SJSA1 (cell line): ENCODE measurements at regions not wholly inside any gene's neighbourhood (a gene's known extent, or its start where the extent isn't known, plus 50 kb on each side); places are given as distances from the start of the nearest gene placed in this dataset.

Experiments used
- DNase-seq, 2 experiments: peaks; one replicate each; pipeline ENCODE4 v3.0.0-alpha.2; 2015 to 2020; ENCODE audit warnings: low spot score in 2 of 2, low read depth in 1 of 2
- H3K27ac ChIP-seq: fragments of 250-450 bp; sonication (Bioruptor Pico); 2 replicates; pipeline ENCODE4 v1.5.1; 2020; ENCODE audit warnings: mild to moderate bottlenecking, moderate library complexity
- H3K27me3 ChIP-seq: fragments of 250-450 bp; sonication (Bioruptor Pico); replicated peaks from 2 replicates; pipeline ENCODE4 v1.5.1; 2020; ENCODE audit warnings: mild to moderate bottlenecking, moderate library complexity
- H3K36me3 ChIP-seq: fragments of 250-450 bp; sonication (Bioruptor Pico); 2 replicates; pipeline ENCODE4 v1.5.1; 2020; ENCODE audit warnings: mild to moderate bottlenecking
- H3K4me1 ChIP-seq: fragments of 250-450 bp; sonication (Bioruptor Pico); replicated peaks from 2 replicates; pipeline ENCODE4 v1.6.1; 2021; ENCODE audit warnings: mild to moderate bottlenecking
- H3K4me3 ChIP-seq: fragments of 250-450 bp; sonication (Bioruptor Pico); 2 replicates; pipeline ENCODE4 v1.5.1; 2020; ENCODE audit warnings: mild to moderate bottlenecking
- H3K9me3 ChIP-seq: fragments of 250-450 bp; sonication (Bioruptor Pico); replicated peaks from 2 replicates; pipeline ENCODE4 v1.5.1; 2020; ENCODE audit warnings: mild to moderate bottlenecking

DNA sequence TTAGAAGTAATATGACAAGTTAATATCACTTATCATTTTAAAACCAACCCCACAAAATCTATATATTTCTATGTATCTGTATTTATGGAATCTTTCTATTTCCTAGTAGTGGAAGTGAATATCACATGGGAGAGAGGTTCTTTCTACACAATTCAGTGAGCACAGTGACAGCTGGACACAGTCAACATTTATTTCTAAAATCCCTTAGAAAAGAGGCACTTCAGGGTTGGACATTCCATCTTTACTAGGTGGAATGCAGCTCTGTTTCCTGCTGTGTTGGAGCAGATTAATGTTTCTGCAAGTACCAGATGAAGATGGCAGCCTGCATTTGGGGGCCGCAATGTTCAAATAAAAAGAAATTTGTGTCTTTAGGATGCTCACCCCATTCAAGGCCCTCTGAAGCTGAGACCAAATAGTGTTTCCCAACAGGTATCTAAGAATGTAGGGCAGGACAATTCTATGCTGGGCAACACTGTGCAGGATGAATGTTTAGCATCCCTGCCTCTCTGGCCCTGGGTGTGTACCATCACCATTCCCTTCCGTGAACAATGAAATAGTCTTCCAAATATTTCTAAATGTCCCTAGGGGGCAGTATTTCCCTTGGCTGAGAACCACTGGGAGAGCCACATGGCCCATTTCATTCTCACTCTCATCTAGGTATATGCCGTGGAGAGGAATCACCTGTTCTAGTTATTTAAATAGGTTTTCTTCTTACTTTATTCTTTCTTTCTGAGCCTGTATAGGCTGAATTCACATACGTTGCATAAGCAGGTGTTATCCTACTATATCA is 394.8 kb downstream of the PRDM2 start:
- Histone ChIP-seq H3K36me3 (no peaks in the 10 kb centered on the region), H3K4me3 (no peak overlapping the region), H3K27ac (no peak overlapping the region), H3K27me3 (no peaks in the 10 kb centered on the region), H3K9me3 (no peaks in the 10 kb centered on the region), H3K4me1 (no peaks in the 10 kb centered on the region)
- no peak for DNase-seq

GRCh38 chr1:14098294-14098913 is 398.4 kb downstream of the PRDM2 start:
- no peak overlapping the region for H3K4me3 ChIP-seq
- H3K9me3 ChIP-seq, result no peaks in the 10 kb centered on the region
- no peak overlapping the region for H3K27ac ChIP-seq
- H3K36me3 ChIP-seq, result no peaks in the 10 kb centered on the region
- H3K4me1 ChIP-seq, result no peaks in the 10 kb centered on the region
- no peak for DNase-seq
- no peaks in the 10 kb centered on the region for H3K27me3 ChIP-seq

DNA sequence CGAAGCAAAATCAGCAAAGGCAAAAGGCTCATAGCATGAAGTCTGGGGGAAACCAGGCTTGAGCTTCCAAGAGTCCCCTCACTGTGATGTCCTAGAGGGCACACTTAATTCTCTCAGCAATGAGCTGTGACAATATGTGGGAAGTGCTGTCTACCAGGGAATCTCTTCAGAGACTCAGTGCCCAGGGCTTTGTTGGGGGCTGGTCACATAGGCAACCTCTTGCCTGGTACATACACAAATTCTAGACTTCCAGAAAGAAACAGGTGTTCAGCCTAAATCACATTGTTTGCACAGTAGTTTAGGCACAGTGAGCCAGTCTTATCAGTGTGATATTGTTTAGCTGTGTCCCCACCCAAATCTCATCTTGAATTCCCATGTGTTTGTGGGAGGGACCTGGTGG is 400.5 kb downstream of the PRDM2 start:
- no peaks in the 10 kb centered on the region for H3K27me3 ChIP-seq
- H3K27ac ChIP-seq, result no peak overlapping the region
- H3K4me1 ChIP-seq, result no peaks in the 10 kb centered on the region
- H3K36me3 ChIP-seq, result no peaks in the 10 kb centered on the region
- H3K4me3 ChIP-seq, result no peak overlapping the region
- DNase-seq, result no peak
- H3K9me3 ChIP-seq, result no peaks in the 10 kb centered on the region

- H3K27ac ChIP-seq, result no peak overlapping the region
- H3K36me3 ChIP-seq, result no peaks in the 10 kb centered on the region
- H3K4me3 ChIP-seq, result no peak overlapping the region
- DNase-seq, result no peak
- H3K27me3 ChIP-seq, result no peaks in the 10 kb centered on the region
- no peaks in the 10 kb centered on the region for H3K9me3 ChIP-seq
- no peaks in the 10 kb centered on the region for H3K4me1 ChIP-seq
Measured at GRCh38 chr1:14100919-14101318, 400.9 kb downstream of the PRDM2 start.

GRCh38 chr1:14102180-14102579 is 402.2 kb downstream of the PRDM2 start:
- Histone ChIP-seq H3K4me1 (no peaks in the 10 kb centered on the region), H3K9me3 (no peaks in the 10 kb centered on the region), H3K36me3 (no peaks in the 10 kb centered on the region), H3K27ac (no peak overlapping the region), H3K27me3 (no peaks in the 10 kb centered on the region), H3K4me3 (no peak overlapping the region)
- DNase-seq, result no peak

DNA sequence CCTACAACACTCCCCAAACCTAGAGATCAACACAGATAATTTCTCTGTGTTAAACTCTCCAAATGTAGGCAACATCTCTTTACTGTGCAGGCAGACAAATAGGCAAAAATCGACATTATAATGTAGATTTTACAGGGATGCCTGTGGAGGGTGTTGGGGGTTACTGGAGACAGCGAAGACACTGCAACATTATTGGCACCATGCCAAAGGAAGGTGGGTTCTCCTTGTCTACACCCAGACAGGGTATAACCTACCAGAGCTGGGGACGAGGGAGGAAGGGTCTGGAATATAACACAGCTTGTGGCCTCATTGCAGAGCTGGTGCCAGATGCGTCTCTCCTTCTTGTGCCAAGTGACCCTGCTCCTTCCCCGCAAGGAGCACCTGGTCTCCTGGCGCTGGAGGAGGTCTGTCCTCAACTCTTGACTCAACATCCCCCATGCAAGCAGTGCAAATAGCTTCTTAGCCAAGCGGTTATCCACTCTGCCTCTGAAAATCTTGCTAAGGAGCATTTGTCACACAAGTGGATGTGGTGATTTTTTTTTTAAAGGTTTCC is 404.0 kb downstream of the PRDM2 start:
- no peaks in the 10 kb centered on the region for H3K4me1 ChIP-seq
- DNase-seq, result no peak
- H3K27me3 ChIP-seq, result no peaks in the 10 kb centered on the region
- H3K9me3 ChIP-seq, result no peaks in the 10 kb centered on the region
- no peak overlapping the region for H3K27ac ChIP-seq
- no peaks in the 10 kb centered on the region for H3K36me3 ChIP-seq
- H3K4me3 ChIP-seq, result no peak overlapping the region

GRCh38 chr1:14106126-14106525 is 406.1 kb downstream of the PRDM2 start:
- no peaks in the 10 kb centered on the region for H3K4me1 ChIP-seq
- H3K27me3 ChIP-seq, result no peaks in the 10 kb centered on the region
- DNase-seq, result no peak
- no peak overlapping the region for H3K4me3 ChIP-seq
- H3K27ac ChIP-seq, result no peak overlapping the region
- H3K36me3 ChIP-seq, result no peaks in the 10 kb centered on the region
- no peaks in the 10 kb centered on the region for H3K9me3 ChIP-seq

DNA sequence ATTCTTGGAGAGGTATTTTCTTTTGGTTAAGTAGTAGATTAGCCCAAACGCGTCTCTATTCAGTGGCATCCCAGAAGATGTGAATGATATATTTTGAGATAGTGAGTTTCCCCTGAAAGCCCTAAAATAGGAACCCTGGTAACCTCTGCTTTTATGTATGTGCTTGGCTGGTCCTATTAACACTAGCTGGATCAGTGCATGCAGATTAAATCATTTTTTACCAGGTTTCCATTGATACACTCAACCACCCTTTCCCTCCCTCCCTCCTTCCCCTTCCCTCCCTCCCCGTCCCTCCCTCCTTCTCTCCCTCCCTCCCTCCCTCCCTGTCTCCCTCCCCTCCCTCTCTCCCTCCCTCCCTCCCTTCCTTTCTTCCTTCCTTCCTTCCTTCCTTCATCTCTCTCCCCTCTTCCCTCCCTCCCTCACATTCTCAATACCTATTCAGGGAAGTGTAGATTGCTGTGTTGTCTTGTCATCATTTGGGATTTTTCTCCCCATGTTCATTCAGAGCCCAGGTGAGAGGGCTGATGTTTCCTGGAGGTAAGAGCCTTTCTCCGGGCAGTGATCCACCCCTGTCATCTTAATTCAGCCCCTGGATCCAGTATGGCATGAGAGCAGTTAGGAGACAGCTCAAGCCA is 406.8 kb downstream of the PRDM2 start:
- no peak overlapping the region for H3K27ac ChIP-seq

DNA sequence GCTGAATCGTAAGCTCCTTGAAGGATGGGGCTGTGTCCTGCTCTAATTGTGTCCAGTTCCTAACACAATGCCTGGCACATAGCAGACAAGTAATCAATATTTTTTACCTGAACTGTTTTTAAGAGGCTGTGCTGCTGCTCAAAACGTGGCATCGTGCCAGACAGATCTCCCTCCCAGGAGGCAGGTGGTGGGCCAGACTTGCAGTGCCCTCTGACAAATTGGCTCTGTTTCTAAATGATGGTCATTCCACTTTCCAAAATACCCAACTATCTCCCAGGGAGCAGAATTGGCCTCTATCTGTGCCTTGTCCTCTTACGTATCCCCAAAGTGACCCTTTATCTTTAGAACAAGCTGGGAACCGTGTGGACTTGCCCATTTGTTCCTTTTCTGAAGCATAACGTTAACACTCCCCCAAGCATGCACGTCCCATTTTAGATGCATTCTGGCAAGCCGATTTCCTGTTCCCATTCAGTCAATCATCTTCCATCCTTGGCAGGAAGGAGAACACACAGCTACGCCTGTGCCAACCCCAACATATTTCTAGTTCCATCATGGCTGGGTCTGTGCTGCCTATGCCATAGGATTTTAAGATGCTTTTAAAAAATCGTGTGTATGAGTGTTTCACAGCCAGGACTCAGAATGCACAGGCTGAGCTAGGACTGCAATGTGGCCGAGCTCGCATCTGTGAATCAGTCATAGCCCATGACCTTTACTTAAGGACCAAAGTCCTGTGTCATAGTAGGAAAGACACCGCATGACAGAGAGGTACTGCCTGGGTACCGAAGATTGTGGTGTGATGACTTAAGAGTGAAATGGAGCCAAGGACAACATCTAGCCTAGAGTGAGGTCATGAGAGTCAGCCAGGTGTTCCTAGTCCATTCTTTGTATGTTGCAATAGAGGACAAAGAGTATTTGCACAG is 408.6 kb downstream of the PRDM2 start:
- H3K4me3 ChIP-seq, result no peak overlapping the region

More for the DNA sequence above, 406.8 kb downstream of the PRDM2 start:
- DNase-seq, result no peak
- H3K4me3 ChIP-seq, result no peak overlapping the region
- no peaks in the 10 kb centered on the region for H3K4me1 ChIP-seq
- H3K36me3 ChIP-seq, result no peaks in the 10 kb centered on the region
- H3K27me3 ChIP-seq, result no peaks in the 10 kb centered on the region
- no peaks in the 10 kb centered on the region for H3K9me3 ChIP-seq

DNA sequence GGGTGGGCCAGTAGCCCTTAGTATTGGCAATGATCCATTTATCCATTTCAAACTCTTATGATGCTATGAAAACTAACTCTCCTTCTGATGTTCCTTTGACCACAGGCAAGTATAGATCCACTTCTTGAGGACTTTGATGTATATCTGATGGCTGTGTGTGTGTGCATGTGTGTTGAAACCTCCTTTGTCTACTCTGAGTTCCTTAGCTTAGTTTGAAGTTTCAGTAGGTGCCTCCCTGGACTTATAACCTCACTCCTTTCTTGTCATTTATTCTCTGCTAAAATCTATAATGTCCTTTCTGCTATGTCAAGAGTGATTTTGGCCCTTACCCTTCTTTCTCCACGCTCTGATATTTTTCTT is 409.3 kb downstream of the PRDM2 start:
- DNase-seq, result no peak
- Histone ChIP-seq H3K4me3 (no peak overlapping the region), H3K9me3 (no peaks in the 10 kb centered on the region), H3K27ac (no peak overlapping the region), H3K27me3 (no peaks in the 10 kb centered on the region), H3K36me3 (no peaks in the 10 kb centered on the region), H3K4me1 (no peaks in the 10 kb centered on the region)

More for the DNA sequence above, 408.6 kb downstream of the PRDM2 start:
- no peaks in the 10 kb centered on the region for H3K27me3 ChIP-seq
- no peaks in the 10 kb centered on the region for H3K9me3 ChIP-seq
- no peaks in the 10 kb centered on the region for H3K4me1 ChIP-seq
- no peaks in the 10 kb centered on the region for H3K36me3 ChIP-seq
- H3K27ac ChIP-seq, result no peak overlapping the region
- no peak for DNase-seq

- Histone ChIP-seq H3K4me1 (no peaks in the 10 kb centered on the region), H3K27ac (no peak overlapping the region), H3K9me3 (no peaks in the 10 kb centered on the region), H3K36me3 (no peaks in the 10 kb centered on the region), H3K27me3 (no peaks in the 10 kb centered on the region), H3K4me3 (no peak overlapping the region)
- DNase-seq, result no peak
Measured at GRCh38 chr1:14110040-14110439, 410.1 kb downstream of the PRDM2 start.

DNA sequence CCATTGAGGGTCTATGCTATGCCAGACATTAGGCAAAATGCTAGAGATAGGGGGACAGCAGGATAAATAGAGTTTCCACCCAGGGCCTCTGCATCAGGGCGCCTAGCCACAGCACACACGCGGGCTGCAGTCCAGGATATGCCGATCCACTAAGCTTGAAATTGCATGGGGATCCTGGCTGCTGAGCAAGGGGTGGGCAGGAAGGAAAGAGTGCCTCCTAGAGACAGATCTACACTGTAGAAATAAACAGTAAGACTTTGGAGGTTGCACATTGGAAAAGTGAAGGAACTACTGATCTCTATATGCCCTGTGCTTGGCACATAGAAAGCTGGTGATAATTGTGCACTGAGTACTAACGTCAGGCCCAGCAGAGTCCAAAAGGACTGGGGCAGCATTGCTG is 411.1 kb downstream of the PRDM2 start:
- no peak for DNase-seq
- H3K27me3 ChIP-seq, result no peaks in the 10 kb centered on the region
- H3K4me1 ChIP-seq, result no peaks in the 10 kb centered on the region
- H3K4me3 ChIP-seq, result no peak overlapping the region
- H3K36me3 ChIP-seq, result no peaks in the 10 kb centered on the region
- H3K27ac ChIP-seq, result no peak overlapping the region
- H3K9me3 ChIP-seq, result no peaks in the 10 kb centered on the region

DNA sequence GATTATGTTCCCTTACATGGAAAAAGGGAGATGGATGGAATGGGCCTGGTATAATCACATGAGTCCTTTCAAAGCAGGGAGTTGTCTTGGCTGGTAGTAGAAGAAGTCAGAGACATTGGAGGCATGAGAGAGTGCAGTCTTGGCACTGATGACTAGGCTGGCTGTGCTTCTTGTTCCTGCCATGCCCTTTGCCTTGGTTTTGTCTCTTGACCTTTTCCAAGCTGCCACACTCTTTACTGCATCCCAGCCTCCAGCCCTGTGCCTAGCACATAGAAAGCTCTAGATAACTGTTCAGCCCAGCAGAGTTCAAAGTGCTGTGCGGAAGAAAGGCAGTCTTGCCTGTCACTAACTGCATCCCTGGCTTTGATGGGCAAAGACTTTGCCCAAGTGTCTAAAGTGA is 412.6 kb downstream of the PRDM2 start:
- H3K9me3 ChIP-seq, result no peaks in the 10 kb centered on the region
- no peaks in the 10 kb centered on the region for H3K36me3 ChIP-seq
- no peaks in the 10 kb centered on the region for H3K27me3 ChIP-seq
- no peak for DNase-seq
- no peak overlapping the region for H3K27ac ChIP-seq
- H3K4me3 ChIP-seq, result no peak overlapping the region
- H3K4me1 ChIP-seq, result no peaks in the 10 kb centered on the region
